Lower lobe of right lung (tissue), 2 donors: ENCODE measurements at regions not wholly inside any gene's neighbourhood (a gene's known extent, or its start where the extent isn't known, plus 50 kb on each side); places are given as distances from the start of the nearest gene placed in this dataset.

ENCODE experiments used
- ATAC-seq, 2 donors: fragments of 200-7000 bp; cut with Tn5 transposase; one replicate each; pipeline ENCODE4 v1.9.1; 2020 to 2022; ENCODE audit warnings: mild to moderate bottlenecking in 2 of 2, moderate library complexity in 2 of 2
- DNase-seq: peaks from one replicate; pipeline ENCODE4 v3.0.0-alpha.2; 2020
- H3K27ac ChIP-seq: fragments of 200-600 bp; one replicate; pipeline ENCODE4 v1.8.0; 2022
- H3K27me3 ChIP-seq: fragments of 200-600 bp; one replicate; pipeline ENCODE4 v1.8.0; 2022; ENCODE audit warnings: low read depth
- H3K36me3 ChIP-seq: fragments of 200-600 bp; one replicate; pipeline ENCODE4 v1.8.0; 2022; ENCODE audit warnings: mild to moderate bottlenecking
- H3K4me1 ChIP-seq: fragments of 200-600 bp; one replicate; pipeline ENCODE4 v1.8.0; 2022
- H3K4me3 ChIP-seq: fragments of 200-600 bp; one replicate; pipeline ENCODE4 v1.8.0; 2022; ENCODE audit warnings: mild to moderate bottlenecking
- H3K9me3 ChIP-seq: fragments of 200-600 bp; one replicate; pipeline ENCODE4 v1.8.0; 2022
- CTCF ChIP-seq: fragments of 200-600 bp; IDR thresholded peaks from one replicate; pipeline ENCODE4 v1.8.0; 2022; ENCODE audit warnings: antibody characterized with exemption, mild to moderate bottlenecking
- intact Hi-C: fragments of 100-400 bp; cut with DNase I; formaldehyde crosslinking; loops from one replicate; pipeline ENCODE4 v1.11.0; 2022
- donor health status: DM: no; HTN: yes; CAD: no; lungs with severe emphysema.

GRCh38 chr12:127650626-127651025 is 616.3 kb upstream of the TMEM132C start:
- DNase-seq (no peak), ATAC-seq (no peak)
- intact Hi-C loops, result no loop called here
- no peak overlapping the region for H3K27ac ChIP-seq
- no peak overlapping the region for H3K4me3 ChIP-seq
- H3K4me1 ChIP-seq, result no peaks in the 10 kb centered on the region
- TF ChIP-seq CTCF, result no peak
- H3K9me3 ChIP-seq, result no peaks in the 10 kb centered on the region
- no peaks in the 10 kb centered on the region for H3K27me3 ChIP-seq
- no peaks in the 10 kb centered on the region for H3K36me3 ChIP-seq

- no peaks in the 10 kb centered on the region for H3K36me3 ChIP-seq
- no peak overlapping the region for H3K4me3 ChIP-seq
- no peaks in the 10 kb centered on the region for H3K9me3 ChIP-seq
- ATAC-seq (no peak), DNase-seq (no peak)
- no peak for TF ChIP-seq CTCF
- no peaks in the 10 kb centered on the region for H3K4me1 ChIP-seq
- H3K27me3 ChIP-seq, result no peaks in the 10 kb centered on the region
- no peak overlapping the region for H3K27ac ChIP-seq
- intact Hi-C loops, result no loop called here
Measured at GRCh38 chr12:127652281-127652680, 614.7 kb upstream of the TMEM132C start.

- H3K4me1 ChIP-seq, result no peaks in the 10 kb centered on the region
- intact Hi-C loops, result no loop called here
- no peak for TF ChIP-seq CTCF
- no peaks in the 10 kb centered on the region for H3K36me3 ChIP-seq
- no peaks in the 10 kb centered on the region for H3K27me3 ChIP-seq
- no peak overlapping the region for H3K27ac ChIP-seq
- DNase-seq, result no peak
- no peak for ATAC-seq
- no peaks in the 10 kb centered on the region for H3K9me3 ChIP-seq
- H3K4me3 ChIP-seq, result no peak overlapping the region
Measured at GRCh38 chr12:127654383-127654985, 612.5 kb upstream of the TMEM132C start.

- ATAC-seq (no peak), DNase-seq (no peak)
- intact Hi-C loops, result no loop called here
- H3K27ac ChIP-seq, result no peak overlapping the region
- no peaks in the 10 kb centered on the region for H3K9me3 ChIP-seq
- H3K4me1 ChIP-seq, result no peaks in the 10 kb centered on the region
- no peaks in the 10 kb centered on the region for H3K27me3 ChIP-seq
- TF ChIP-seq CTCF, result no peak
- no peaks in the 10 kb centered on the region for H3K36me3 ChIP-seq
- no peak overlapping the region for H3K4me3 ChIP-seq
Measured at GRCh38 chr12:127655691-127656090, 611.3 kb upstream of the TMEM132C start.

- no peak for TF ChIP-seq CTCF
- Histone ChIP-seq H3K27ac (no peak overlapping the region), H3K27me3 (no peaks in the 10 kb centered on the region), H3K4me1 (no peaks in the 10 kb centered on the region), H3K36me3 (no peaks in the 10 kb centered on the region), H3K4me3 (no peak overlapping the region), H3K9me3 (no peaks in the 10 kb centered on the region)
- ATAC-seq, result no peak
- no peak for DNase-seq
- intact Hi-C loops, result no loop called here
Measured at GRCh38 chr12:127656266-127656665, 610.7 kb upstream of the TMEM132C start.

- Histone ChIP-seq H3K4me1 (no peaks in the 10 kb centered on the region), H3K27me3 (no peaks in the 10 kb centered on the region), H3K27ac (no peak overlapping the region), H3K4me3 (no peak overlapping the region), H3K36me3 (no peaks in the 10 kb centered on the region), H3K9me3 (no peaks in the 10 kb centered on the region)
- ATAC-seq (no peak), DNase-seq (no peak)
- TF ChIP-seq CTCF, result no peak
- intact Hi-C loops, result no loop called here
Measured at GRCh38 chr12:127657036-127657435, 609.9 kb upstream of the TMEM132C start.
